A549 (cell line): ENCODE measurements at regions not wholly inside any gene's neighbourhood (a gene's known extent, or its start where the extent isn't known, plus 50 kb on each side); places are given as distances from the start of the nearest gene placed in this dataset.

Experiments
- ATAC-seq, 2 experiments: fragments of 200-7000 bp in 1 of 2; fragments of >200 bp in 1 of 2; cut with Nextera tagmentation in 1 of 2; cut with Tn5 transposase in 1 of 2; 3 replicates each; pipeline versions ENCODE4 v1.8.0 to v1.9.1; 2018 to 2020; ENCODE audit warnings: mild to moderate bottlenecking in 1 of 2, moderate library complexity in 1 of 2
- CTCF ChIA-PET: fragments of 300-600 bp; sonication (Branson Sonifier 250); formaldehyde crosslinking; extraction: SDS; loops from one replicate; lab custom pipeline; 2021; ENCODE audit warnings: antibody characterized with exemption, inconsistent platforms; lab: Yijun Ruan, JAX
- POLR2A ChIA-PET: fragments of 350-600 bp; formaldehyde crosslinking; extraction: SDS; loops from one replicate; lab custom pipeline; 2021; ENCODE audit warnings: antibody characterized with exemption, inconsistent platforms; lab: Yijun Ruan, JAX
- DNase-seq, 2 experiments: peaks; one replicate each; pipeline versions ENCODE4 v3.0.0 to v3.0.0-alpha.2; 2011 to 2016; ENCODE audit warnings: low read depth in 1 of 2, low spot score in 1 of 2
- FAIRE-seq: peaks from 2 replicates; lab custom pipeline; 2011; peaks lifted over from hg19 to GRCh38; lab: Jason Lieb, UNC
- H3K27ac ChIP-seq, 2 experiments: fragments of >200 bp; sonication (Bioruptor Twin); formaldehyde crosslinking; 3 replicates each; pipeline ENCODE4 v1.5.1; 2016 to 2017
- H3K4me1 ChIP-seq: fragments of >200 bp; sonication (Bioruptor Twin); formaldehyde crosslinking; 3 replicates; pipeline ENCODE4 v1.6.1; 2016
- H3K4me2 ChIP-seq: fragments of >200 bp; sonication (Bioruptor Twin); formaldehyde crosslinking; 3 replicates; pipeline ENCODE4 v1.6.1; 2016
- H3K4me3 ChIP-seq: fragments of >200 bp; sonication (Bioruptor Twin); formaldehyde crosslinking; 3 replicates; pipeline ENCODE4 v1.5.1; 2016
- H3K9me3 ChIP-seq: fragments of >200 bp; sonication (Bioruptor Twin); formaldehyde crosslinking; 3 replicates; pipeline ENCODE4 v1.6.1; 2016
- CEBPB ChIP-seq, 2 experiments: fragments of >200 bp in 1 of 2; sonication (Bioruptor Twin) in 1 of 2; formaldehyde crosslinking in 1 of 2; IDR thresholded peaks; 2 replicates each; pipeline ENCODE4 v1.6.1; 2012 to 2016
- CTCF ChIP-seq: fragments of >200 bp; sonication (Bioruptor Twin); formaldehyde crosslinking; IDR thresholded peaks from 3 replicates; pipeline ENCODE4 v1.5.1; 2016
- EP300 ChIP-seq, 2 experiments: fragments of >200 bp; sonication (Bioruptor Twin); formaldehyde crosslinking; IDR thresholded peaks; 2 replicates in 1 of 2; 3 replicates in 1 of 2; pipeline ENCODE4 v1.6.1; 2016 to 2017
- FOSB ChIP-seq: fragments of 250-450 bp; sonication (Bioruptor Pico); IDR thresholded peaks from 2 replicates; pipeline ENCODE4 v1.5.0; 2020; ENCODE audit warnings: mild to moderate bottlenecking, moderate library complexity
- HEYL ChIP-seq: fragments of 250-450 bp; sonication (Bioruptor Pico); IDR thresholded peaks from 2 replicates; pipeline ENCODE4 v1.8.0; 2021; ENCODE audit warnings: mild to moderate bottlenecking, moderate library complexity
- HMGXB4 ChIP-seq: fragments of 250-450 bp; sonication (Bioruptor Pico); IDR thresholded peaks from 2 replicates; pipeline ENCODE4 v1.5.0; 2021; ENCODE audit warnings: mild to moderate bottlenecking, moderate library complexity, borderline replicate concordance
- JUNB ChIP-seq: fragments of >200 bp; sonication (Bioruptor Twin); formaldehyde crosslinking; IDR thresholded peaks from 2 replicates; pipeline ENCODE4 v1.6.1; 2016
- KDM5A ChIP-seq: fragments of 200-600 bp; sonication (generic); IDR thresholded peaks from 2 replicates; pipeline ENCODE4 v1.6.1; 2016; ENCODE audit warnings: antibody characterized with exemption, mild to moderate bottlenecking
- MAX ChIP-seq: IDR thresholded peaks from 2 replicates; pipeline ENCODE4 v1.6.1; 2012
- MAZ ChIP-seq: fragments of 150-350 bp; IDR thresholded peaks from 2 replicates; pipeline ENCODE4 v1.6.1; 2014; ENCODE audit warnings: antibody characterized with exemption, low read depth, low read length, borderline replicate concordance
- MYC ChIP-seq: IDR thresholded peaks from 2 replicates; pipeline ENCODE4 v1.6.1; 2012; ENCODE audit warnings: mild to moderate bottlenecking, inconsistent platforms, low read length, improper control_type of control experiment, borderline replicate concordance
- NFE2L2 ChIP-seq: fragments of 150-350 bp; conservative IDR thresholded peaks from 2 replicates; pipeline ENCODE4 v1.6.1; 2014; ENCODE audit warnings: low read length
- NR3C1 ChIP-seq: fragments of >200 bp; sonication (Bioruptor Twin); formaldehyde crosslinking; IDR thresholded peaks from 3 replicates; pipeline ENCODE4 v1.6.1; 2017
- PHF8 ChIP-seq: fragments of 200-600 bp; sonication (generic); IDR thresholded peaks from 2 replicates; pipeline ENCODE4 v1.6.1; 2016; ENCODE audit warnings: low read depth, mild to moderate bottlenecking, antibody characterized with exemption, moderate library complexity, borderline replicate concordance
- RAD21 ChIP-seq, 2 experiments: fragments of >200 bp in 1 of 2; sonication (Bioruptor Twin) in 1 of 2; formaldehyde crosslinking in 1 of 2; IDR thresholded peaks in 1 of 2; conservative IDR thresholded peaks in 1 of 2; 2 replicates in 1 of 2; 3 replicates in 1 of 2; pipeline ENCODE4 v1.6.1; 2012 to 2018; ENCODE audit warnings: inconsistent platforms in 1 of 2
- RARB ChIP-seq: fragments of 250-450 bp; sonication (Bioruptor Pico); IDR thresholded peaks from 2 replicates; pipeline ENCODE4 v1.8.0; 2021; ENCODE audit warnings: mild to moderate bottlenecking, moderate library complexity
- RNF2 ChIP-seq: fragments of 200-600 bp; sonication (generic); IDR thresholded peaks from 2 replicates; pipeline ENCODE4 v1.6.1; 2016; ENCODE audit warnings: low read depth, mild to moderate bottlenecking, antibody characterized with exemption, moderate library complexity, borderline replicate concordance
- SMC3 ChIP-seq: fragments of >200 bp; sonication (Bioruptor Twin); formaldehyde crosslinking; IDR thresholded peaks from 3 replicates; pipeline ENCODE4 v1.6.1; 2018; ENCODE audit warnings: inconsistent platforms
- TP53 ChIP-seq: fragments of 250-450 bp; sonication (Bioruptor Pico); IDR thresholded peaks from 2 replicates; pipeline ENCODE4 v1.5.0; 2021; ENCODE audit warnings: mild to moderate bottlenecking, moderate library complexity
- ZC3H11A ChIP-seq: fragments of 450-650 bp; IDR thresholded peaks from 2 replicates; pipeline ENCODE4 v1.6.1; 2014; ENCODE audit warnings: antibody characterized with exemption, mild to moderate bottlenecking
- ZFP36 ChIP-seq: fragments of 450-650 bp; IDR thresholded peaks from 2 replicates; pipeline ENCODE4 v1.6.1; 2014; ENCODE audit warnings: borderline replicate concordance; ENCODE audit not compliant: partially characterized antibody
- ZNF302 ChIP-seq: fragments of 250-450 bp; sonication (Bioruptor Pico); IDR thresholded peaks from 2 replicates; pipeline ENCODE4 v1.9.0; 2021; ENCODE audit warnings: inconsistent platforms, mild to moderate bottlenecking, moderate library complexity
- WGBS: methylation state at CpG from one replicate; pipeline ENCODE4 v1.1.6; 2017; ENCODE audit errors: missing lambda C conversion rate; 5-methylcytosine and 5-hydroxymethylcytosine counted together
- TF ChIP-seq, protein P1 (sequence below): fragments of 450-650 bp; IDR thresholded peaks from 2 replicates; pipeline ENCODE4 v1.6.1; 2014; ENCODE audit warnings: antibody characterized with exemption

DNA sequence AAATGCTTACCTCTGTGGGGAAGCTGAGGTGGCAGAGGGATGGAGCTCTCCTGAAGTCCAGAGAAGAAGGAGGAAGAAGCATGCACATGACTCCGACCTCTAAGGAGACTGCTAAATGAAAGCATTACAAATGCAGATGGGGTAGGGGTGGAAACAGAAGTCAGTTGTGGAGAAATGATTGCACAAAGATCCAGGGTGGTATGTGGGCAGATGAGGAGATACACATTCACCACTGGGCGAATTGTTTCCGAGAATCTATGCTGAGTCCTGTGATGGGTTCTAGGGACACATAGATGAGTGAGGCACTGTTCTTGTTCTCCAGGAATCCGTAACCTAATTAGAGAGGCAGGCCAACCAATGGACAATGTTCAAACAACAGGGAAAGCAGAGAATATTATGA, 188.9 kb upstream of the ZBED5 start:
- DNase-seq (no peak), ATAC-seq (no peak), FAIRE-seq (no peak)
- TF ChIP-seq CEBPB (IDR thresholded peaks at IDR 0.05) (no peak), NR3C1 (no peak), ZNF302 (CRISPR knock-in tag) (no peak), JUNB (no peak), ZFP36 (no peak), NFE2L2 (no peak), HEYL (no peak), MAZ (no peak), RNF2 (no peak), SMC3 (no peak), KDM5A (no peak), EP300 (IDR thresholded peaks at IDR 0.05) (no peak), CTCF (no peak), TP53 (no peak), FOSB (CRISPR knock-in tag) (no peak), RARB (CRISPR knock-in tag) (no peak), MAX (no peak)
- TF ChIP-seq, protein P1, sequence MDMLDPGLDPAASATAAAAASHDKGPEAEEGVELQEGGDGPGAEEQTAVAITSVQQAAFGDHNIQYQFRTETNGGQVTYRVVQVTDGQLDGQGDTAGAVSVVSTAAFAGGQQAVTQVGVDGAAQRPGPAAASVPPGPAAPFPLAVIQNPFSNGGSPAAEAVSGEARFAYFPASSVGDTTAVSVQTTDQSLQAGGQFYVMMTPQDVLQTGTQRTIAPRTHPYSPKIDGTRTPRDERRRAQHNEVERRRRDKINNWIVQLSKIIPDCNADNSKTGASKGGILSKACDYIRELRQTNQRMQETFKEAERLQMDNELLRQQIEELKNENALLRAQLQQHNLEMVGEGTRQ: no peak
- Histone ChIP-seq H3K27ac (no peak overlapping the region), H3K9me3 (no peaks in the 10 kb centered on the region), H3K4me1 (no peaks in the 10 kb centered on the region), H3K4me3 (no peak overlapping the region), H3K4me2 (no peak overlapping the region)
- 57% methylated on average over 4 of the region's 4 CpGs for WGBS
- ChIA-PET POLR2A (no interaction called here), CTCF (no interaction called here)

DNA sequence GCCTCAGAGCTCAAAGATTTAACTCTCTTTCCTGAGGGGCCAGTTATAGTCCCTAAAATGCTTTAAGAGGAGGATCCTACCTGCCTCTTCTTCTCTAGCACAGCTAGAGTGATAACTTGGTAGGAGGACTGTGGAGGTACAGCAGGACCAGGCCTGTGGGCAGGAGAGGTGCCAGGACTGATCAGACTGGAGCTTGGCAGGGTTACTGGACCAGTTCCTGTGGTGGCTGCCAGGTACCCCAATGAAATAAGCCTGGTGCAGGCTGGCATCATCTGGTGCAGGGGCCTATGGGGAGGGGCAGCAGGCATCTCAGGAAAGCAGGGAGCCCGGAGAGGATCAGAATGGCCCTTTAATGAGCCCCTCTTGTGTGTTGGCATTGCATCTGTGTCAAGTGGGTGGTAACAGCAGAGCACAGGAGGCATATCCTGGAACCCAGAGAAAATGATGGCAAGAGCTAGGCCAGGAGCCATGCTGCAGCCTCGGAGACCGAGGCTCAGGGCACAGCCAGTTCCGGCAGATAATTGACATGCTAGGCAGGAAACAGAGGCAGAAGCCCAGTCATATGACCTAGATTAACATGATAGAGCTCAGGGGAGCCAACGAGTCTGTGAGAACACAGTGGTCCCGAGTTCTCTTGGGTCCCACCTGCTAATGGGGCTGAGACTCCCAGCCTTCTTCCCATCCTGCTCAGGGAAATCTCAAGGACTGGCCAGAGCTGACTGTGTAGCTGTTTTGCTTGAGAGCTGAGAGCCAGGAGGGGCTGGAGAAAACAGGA, 187.5 kb upstream of the ZBED5 start:
- Histone ChIP-seq H3K4me3 (no peak overlapping the region), H3K4me1 (no peaks in the 10 kb centered on the region), H3K27ac (no peak overlapping the region), H3K9me3 (no peaks in the 10 kb centered on the region), H3K4me2 (no peak overlapping the region)
- no peak for ATAC-seq
- DNase-seq: no peak
- no peak for FAIRE-seq
- TF ChIP-seq MYC (no peak), HMGXB4 (CRISPR knock-in tag) (no peak), ZC3H11A (no peak), RNF2 (no peak), RAD21 (conservative IDR thresholded peaks at IDR 0.05 in 1 of 2, IDR thresholded peaks at IDR 0.05 in 1 of 2) (no peak), ZFP36 (no peak), PHF8 (no peak)
- ChIA-PET CTCF (interaction anchor here (0.8 to 1.8 kb wide), 4 partner anchors 17 to 742 kb away, joined by 3 to 6 read pairs (median 4); no protein-coding TSS in a partner anchor), POLR2A (no interaction called here)
- WGBS: 49% methylated on average over 6 of the region's 6 CpGs
